Endothelial cell of umbilical vein (primary cell): ENCODE measurements at regions not wholly inside any gene's neighbourhood (a gene's known extent, or its start where the extent isn't known, plus 50 kb on each side); places are given as distances from the start of the nearest gene placed in this dataset.

Experiments
- BruUV-seq: library from RNA; stranded (reverse); fragments of 400-500 nt; replicated peaks from 2 replicates; lab custom pipeline; 2021; lab: Mats Ljungman, UMichigan
- CTCF ChIA-PET: fragments of 300-600, 350-600 bp; sonication (Branson Sonifier 250); formaldehyde crosslinking; loops from one replicate; lab custom pipeline; 2021; ENCODE audit warnings: antibody characterized with exemption, inconsistent platforms; lab: Charles Lee
- POLR2A ChIA-PET: fragments of 300-600, 350-600 bp; sonication (Branson Sonifier 250); formaldehyde crosslinking; loops from one replicate; lab custom pipeline; 2021; ENCODE audit warnings: antibody characterized with exemption, inconsistent platforms; lab: Charles Lee
- DNase-seq: peaks from one replicate; pipeline ENCODE4 v3.0.0-alpha.2; 2011; ENCODE audit warnings: low read depth, low spot score
- FAIRE-seq: peaks from 2 replicates; lab custom pipeline; 2011; peaks lifted over from hg19 to GRCh38; lab: Jason Lieb, UNC
- H2AFZ ChIP-seq: 2 replicates; pipeline ENCODE4 v1.6.0; 2012; ENCODE audit warnings: low read depth, low read length, control low read depth, inconsistent platforms
- H3K27ac ChIP-seq: 2 replicates; pipeline ENCODE4 v1.5.1; 2011; ENCODE audit warnings: low read depth, mild to moderate bottlenecking, control low read depth, low read length, moderate library complexity; ENCODE audit not compliant: insufficient read depth
- H3K27me3 ChIP-seq, 2 experiments: 2 replicates each; pipeline versions ENCODE4 v1.6.0 to v1.6.1; 2011; ENCODE audit warnings: low read length in 2 of 2, mixed read lengths in 1 of 2; ENCODE audit not compliant: control insufficient read depth in 2 of 2, insufficient read depth in 2 of 2
- H3K36me3 ChIP-seq, 2 experiments: 2 replicates in 1 of 2; 3 replicates in 1 of 2; pipeline ENCODE4 v1.5.1; 2011; ENCODE audit warnings: low read length in 2 of 2, mild to moderate bottlenecking in 1 of 2, moderate library complexity in 1 of 2; ENCODE audit not compliant: control insufficient read depth in 2 of 2, insufficient read depth in 2 of 2; ENCODE audit errors: extremely low read depth in 1 of 2
- H3K4me1 ChIP-seq: 3 replicates; pipeline ENCODE4 v1.5.1; 2011; ENCODE audit warnings: mild to moderate bottlenecking, low read length; ENCODE audit not compliant: control insufficient read depth, insufficient read depth; ENCODE audit errors: extremely low read depth
- H3K4me2 ChIP-seq: 2 replicates; pipeline ENCODE4 v1.6.1; 2011; ENCODE audit warnings: low read length, control low read depth, mixed read lengths; ENCODE audit not compliant: insufficient read depth
- H3K4me3 ChIP-seq, 3 experiments: fragments of 200-600 bp in 1 of 3; sonication (generic), shearing (Covaris generic) in 1 of 3; replicated peaks in 1 of 3; 2 replicates each; pipeline ENCODE4 v1.5.1; 2011 to 2016; ENCODE audit warnings: control low read depth in 3 of 3, low read length in 3 of 3, mild to moderate bottlenecking in 2 of 3, inconsistent platforms in 1 of 3, low read depth in 1 of 3, moderate library complexity in 1 of 3; ENCODE audit not compliant: insufficient read depth in 1 of 3
- H3K79me2 ChIP-seq: 2 replicates; pipeline ENCODE4 v1.6.0; 2012; ENCODE audit warnings: low read length, inconsistent platforms; ENCODE audit not compliant: control insufficient read depth, insufficient read depth
- H3K9ac ChIP-seq: replicated peaks from 2 replicates; pipeline ENCODE3; 2011; ENCODE audit warnings: low read length, control low read depth; ENCODE audit not compliant: insufficient read depth; ENCODE audit errors: extremely low read depth
- H3K9me1 ChIP-seq: replicated peaks from 3 replicates; pipeline ENCODE4 v1.6.0; 2011; ENCODE audit warnings: mild to moderate bottlenecking, low read length; ENCODE audit not compliant: control insufficient read depth, insufficient read depth; ENCODE audit errors: extremely low read depth
- H3K9me3 ChIP-seq: replicated peaks from 2 replicates; pipeline ENCODE4 v1.5.1; 2012; ENCODE audit warnings: low read length, inconsistent platforms; ENCODE audit not compliant: control insufficient read depth, insufficient read depth
- H4K20me1 ChIP-seq: replicated peaks from 2 replicates; pipeline ENCODE3; 2011; ENCODE audit warnings: mild to moderate bottlenecking, low read length; ENCODE audit not compliant: control insufficient read depth, insufficient read depth; ENCODE audit errors: extremely low read depth
- EZH2 ChIP-seq: IDR thresholded peaks from 2 replicates; pipeline ENCODE4 v1.6.1; 2012; ENCODE audit warnings: borderline replicate concordance, low read depth, mild to moderate bottlenecking, moderate library complexity, low read length, inconsistent platforms; ENCODE audit not compliant: severe bottlenecking
- GATA2 ChIP-seq: IDR thresholded peaks from 2 replicates; pipeline ENCODE4 v1.7.0; 2011; ENCODE audit warnings: low read depth, mild to moderate bottlenecking, moderate library complexity, mixed read lengths, low read length; ENCODE audit not compliant: insufficient read length, insufficient read depth
- MYC ChIP-seq: IDR thresholded peaks from one replicate; pipeline ENCODE4 v1.6.1; 2011; ENCODE audit warnings: mild to moderate bottlenecking, low read depth, low read length
- POLR2AphosphoS5 ChIP-seq: IDR thresholded peaks from 2 replicates; pipeline ENCODE4 v1.6.1; 2012; ENCODE audit warnings: low read depth, mild to moderate bottlenecking, control low read depth, low read length, moderate library complexity; ENCODE audit not compliant: insufficient read depth
- dilution Hi-C: fragments of 300-500 bp; cut with MboI; formaldehyde crosslinking; loops from one replicate; pipeline ENCODE4 v1.15.0; 2019; ENCODE audit warnings: low sequenced_read_pairs; ENCODE audit not compliant: extremely low pct_ligation_motif_present
- intact Hi-C: fragments of 100-400 bp; cut with micrococcal nuclease; formaldehyde crosslinking; loops from one replicate; pipeline ENCODE4 v1.10.0; 2022
- TF ChIP-seq, protein P1 (sequence below), 2 donors: IDR thresholded peaks; 1 replicate in 1 of 2; 2 replicates in 1 of 2; pipeline ENCODE4 v1.5.1; 2011; ENCODE audit warnings: low read length in 2 of 2, mild to moderate bottlenecking in 2 of 2, moderate library complexity in 2 of 2, control low read depth in 1 of 2, inconsistent platforms in 1 of 2, low read depth in 1 of 2; ENCODE audit not compliant: insufficient read depth in 1 of 2; ENCODE audit errors: extremely low read depth in 1 of 2
- TF ChIP-seq, protein P2 (sequence below): IDR thresholded peaks from 2 replicates; pipeline ENCODE4 v1.6.1; 2011; ENCODE audit not compliant: insufficient read depth, insufficient read length

GRCh38 chr3:43876648-43877047, 185.9 kb downstream of the ABHD5 start:
- Histone ChIP-seq H3K9me1 (no peaks in the 10 kb centered on the region), H4K20me1 (no peaks in the 10 kb centered on the region), H3K27me3 (peaks cover 2 to 3% of the 10 kb centered on the region in 2 experiments), H3K36me3 (no peaks in the 10 kb centered on the region), H3K4me3 (no peak overlapping the region), H3K9me3 (no peaks in the 10 kb centered on the region), H3K27ac (no peak overlapping the region), H3K79me2 (no peaks in the 10 kb centered on the region), H2AFZ (no peak overlapping the region), H3K9ac (no peak overlapping the region), H3K4me2 (no peak overlapping the region), H3K4me1 (peaks cover 26% of the 10 kb centered on the region)
- TF ChIP-seq POLR2AphosphoS5 (no peak), EZH2 (no peak), MYC (no peak), GATA2 (no peak)
- TF ChIP-seq, protein P1, sequence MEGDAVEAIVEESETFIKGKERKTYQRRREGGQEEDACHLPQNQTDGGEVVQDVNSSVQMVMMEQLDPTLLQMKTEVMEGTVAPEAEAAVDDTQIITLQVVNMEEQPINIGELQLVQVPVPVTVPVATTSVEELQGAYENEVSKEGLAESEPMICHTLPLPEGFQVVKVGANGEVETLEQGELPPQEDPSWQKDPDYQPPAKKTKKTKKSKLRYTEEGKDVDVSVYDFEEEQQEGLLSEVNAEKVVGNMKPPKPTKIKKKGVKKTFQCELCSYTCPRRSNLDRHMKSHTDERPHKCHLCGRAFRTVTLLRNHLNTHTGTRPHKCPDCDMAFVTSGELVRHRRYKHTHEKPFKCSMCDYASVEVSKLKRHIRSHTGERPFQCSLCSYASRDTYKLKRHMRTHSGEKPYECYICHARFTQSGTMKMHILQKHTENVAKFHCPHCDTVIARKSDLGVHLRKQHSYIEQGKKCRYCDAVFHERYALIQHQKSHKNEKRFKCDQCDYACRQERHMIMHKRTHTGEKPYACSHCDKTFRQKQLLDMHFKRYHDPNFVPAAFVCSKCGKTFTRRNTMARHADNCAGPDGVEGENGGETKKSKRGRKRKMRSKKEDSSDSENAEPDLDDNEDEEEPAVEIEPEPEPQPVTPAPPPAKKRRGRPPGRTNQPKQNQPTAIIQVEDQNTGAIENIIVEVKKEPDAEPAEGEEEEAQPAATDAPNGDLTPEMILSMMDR (IDR thresholded peaks at IDR 0.05; ENCODE audit: extremely low read depth in 1 of 2, insufficient read depth in 1 of 2, low read depth in 1 of 2, low read length in 2 of 2), result no peak
- TF ChIP-seq, protein P2, sequence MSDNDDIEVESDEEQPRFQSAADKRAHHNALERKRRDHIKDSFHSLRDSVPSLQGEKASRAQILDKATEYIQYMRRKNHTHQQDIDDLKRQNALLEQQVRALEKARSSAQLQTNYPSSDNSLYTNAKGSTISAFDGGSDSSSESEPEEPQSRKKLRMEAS, result no peak
- ChIA-PET POLR2A (no interaction called here), CTCF (interaction anchor here (1.4 to 2.5 kb wide), 3 partner anchors 21 to 238 kb away, joined by 4 to 8 read pairs (median 4); no protein-coding TSS in a partner anchor)
- dilution Hi-C loops, result no loop called here
- no peak for FAIRE-seq
- no peak for DNase-seq
- BruUV-seq, result no TSS peak
- intact Hi-C loops, result no loop called here
